ENCODE measurements at regions not wholly inside any gene's neighbourhood (a gene's known extent, or its start where the extent isn't known, plus 50 kb on each side); places are given as distances from the start of the nearest gene placed in this dataset.
A peak's percentile ranks its signal among the peaks of the same experiment; 100 is the strongest.

DNA sequence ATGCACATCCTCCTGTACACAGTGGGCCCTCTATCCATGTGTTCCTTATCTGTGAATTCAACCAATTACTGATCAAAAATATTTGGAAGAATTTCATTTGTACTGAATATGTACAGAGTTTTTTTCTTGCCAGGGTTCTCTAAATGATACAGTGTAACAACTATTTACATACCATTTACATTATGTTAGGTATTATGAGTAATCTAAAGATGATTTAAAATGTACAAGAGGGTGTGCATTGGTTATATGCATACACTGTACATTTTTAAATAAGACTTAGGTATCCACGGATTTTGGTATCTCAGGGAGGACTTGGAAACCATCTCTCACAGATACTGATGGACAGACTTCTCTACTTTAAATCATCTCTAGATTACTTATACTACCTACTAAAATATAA is 1333.9 kb downstream of the PCDH18 start:
- DNase-seq, result no peak

DNA sequence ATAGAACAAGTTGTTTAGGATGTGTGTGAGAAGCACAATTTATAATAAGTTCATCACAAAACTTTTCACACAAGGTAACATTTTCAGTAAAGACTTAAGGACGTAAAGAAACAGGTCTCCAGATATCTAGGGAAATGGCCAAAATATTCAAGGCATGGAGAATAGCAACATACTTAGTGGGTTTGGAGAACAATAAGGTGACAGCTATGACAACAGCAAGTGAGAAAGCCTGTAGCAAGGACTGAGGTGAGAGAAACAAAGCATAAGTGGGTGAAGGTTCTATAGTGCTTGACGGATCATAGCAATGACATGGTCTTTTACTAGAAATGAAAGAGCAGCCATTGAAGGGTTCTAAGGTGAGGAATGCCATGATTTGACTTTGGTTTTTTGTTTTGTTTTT is 1337.3 kb downstream of the PCDH18 start:
- DNase-seq, result no peak

DNA sequence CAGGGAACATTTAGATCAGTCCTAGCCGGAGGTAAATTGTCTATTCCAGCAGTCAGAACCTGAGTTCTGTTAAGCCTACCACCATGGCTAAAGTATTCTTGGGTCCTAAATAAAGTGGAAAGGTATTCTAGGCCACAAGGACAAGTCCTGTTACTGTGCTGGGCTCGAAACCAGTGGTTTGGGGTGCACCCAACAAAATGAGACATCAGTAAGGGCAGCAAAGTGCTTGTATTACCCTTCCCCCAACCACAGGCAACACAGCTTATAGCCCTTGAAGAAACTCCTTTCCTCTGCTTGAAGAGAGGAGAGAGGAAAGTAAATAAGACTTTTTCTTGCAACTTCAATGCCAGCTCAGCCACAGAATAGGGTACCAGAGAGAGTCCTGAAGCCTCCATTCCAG is 1345.6 kb downstream of the PCDH18 start:
- DNase-seq, result no peak

DNA sequence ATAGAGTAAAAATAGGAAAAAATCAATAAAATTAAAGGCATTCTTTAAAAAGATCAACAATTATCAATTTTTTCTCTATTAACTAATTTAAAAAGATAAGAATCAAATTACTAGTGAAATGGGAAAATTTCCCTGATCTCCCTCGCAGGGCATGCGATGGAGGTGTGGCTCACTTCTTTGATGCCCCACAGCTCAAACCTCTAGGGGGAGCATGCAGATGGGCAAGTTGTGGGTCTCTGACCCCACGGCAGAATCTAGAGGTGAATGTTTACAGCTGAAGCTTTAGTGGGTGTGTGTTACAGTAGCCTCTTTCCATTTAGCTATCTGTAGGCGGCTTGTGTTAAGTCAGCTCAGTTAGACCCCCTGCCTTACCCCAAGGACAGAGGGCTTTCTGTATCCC is 1348.8 kb downstream of the PCDH18 start:
- DNase-seq, result no peak

DNA sequence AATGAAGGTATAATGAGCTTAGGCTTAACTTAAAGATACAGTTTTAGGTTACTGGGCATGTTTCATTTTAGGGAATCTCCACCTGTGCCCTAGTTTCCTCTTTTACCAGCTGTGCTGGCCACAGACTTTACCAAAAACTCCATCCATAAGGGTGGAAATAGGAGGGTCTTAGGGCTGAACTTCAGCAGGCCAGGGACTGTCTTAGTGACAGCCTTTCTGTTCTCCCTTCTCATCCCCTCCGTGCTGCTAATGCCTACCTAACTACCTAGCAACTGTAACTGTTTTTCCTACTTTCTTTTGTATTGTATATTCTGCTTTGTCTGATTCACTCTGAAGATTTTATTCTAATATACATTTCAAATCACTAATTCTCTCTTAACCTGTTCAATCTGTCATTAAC is 1375.3 kb downstream of the PCDH18 start:
- no peak for DNase-seq

DNA sequence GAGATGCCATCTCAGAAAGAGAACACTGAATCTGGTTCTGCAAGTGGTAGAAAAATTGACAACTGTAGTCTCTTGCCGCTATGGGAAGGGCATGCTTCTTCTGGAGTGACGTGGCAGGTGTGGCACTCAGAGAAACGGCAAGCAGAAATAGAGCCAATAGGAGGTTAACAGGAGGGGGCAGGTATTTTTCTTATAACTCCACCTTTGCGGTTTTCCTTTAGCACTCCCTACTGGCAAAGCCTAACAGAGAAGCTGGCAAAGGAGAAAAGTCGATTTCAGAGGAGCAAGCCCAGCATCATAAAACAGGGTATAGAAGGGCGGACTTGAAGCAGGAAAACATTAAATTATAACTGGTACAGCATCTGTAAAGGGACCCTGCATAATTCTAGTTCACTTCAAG is 1382.2 kb downstream of the PCDH18 start:
- no peak for DNase-seq

DNA sequence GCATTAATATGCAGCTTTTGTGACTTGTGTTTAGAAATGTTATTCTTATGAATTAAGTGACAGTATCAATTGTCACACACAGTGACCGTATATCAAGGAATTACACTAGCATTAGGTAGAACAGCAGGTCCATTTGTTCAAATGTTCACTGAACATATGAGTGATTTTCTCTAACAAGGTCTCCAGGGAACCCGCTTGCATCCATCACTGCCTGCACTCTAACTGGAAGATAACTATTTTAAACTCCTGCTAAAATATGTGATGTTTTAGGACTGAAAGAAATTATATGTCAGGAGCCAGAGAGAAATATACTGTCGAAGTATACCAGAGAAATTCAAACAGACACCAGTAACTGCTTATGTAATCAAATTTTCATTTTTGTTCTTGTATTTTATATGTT is 1395.7 kb downstream of the PCDH18 start:
- no peak for DNase-seq

DNA sequence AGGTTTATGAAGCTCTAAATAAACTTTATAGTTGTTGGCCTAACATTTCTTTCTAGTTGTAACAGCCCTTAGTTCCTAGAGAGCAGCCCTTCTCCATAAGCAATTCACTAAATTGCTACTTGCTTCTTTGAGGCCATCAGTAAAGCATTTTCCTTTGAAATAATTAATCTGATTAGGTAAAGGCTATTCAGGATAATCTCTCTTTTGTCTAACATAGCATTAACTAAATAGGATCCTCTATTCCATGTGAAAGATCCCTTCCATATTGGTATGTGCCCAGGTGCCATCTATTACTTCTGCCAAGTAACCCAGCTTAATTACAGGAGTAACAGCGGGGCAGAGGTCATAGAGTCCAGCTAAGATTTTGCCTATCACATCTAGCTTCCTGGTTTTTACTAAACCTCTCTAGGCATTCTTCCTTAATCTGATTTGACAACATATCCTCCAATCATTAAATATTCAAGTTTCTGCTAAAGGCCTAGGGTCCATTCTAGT is 1408.0 kb downstream of the PCDH18 start:
- DNase-seq, result no peak

DNA sequence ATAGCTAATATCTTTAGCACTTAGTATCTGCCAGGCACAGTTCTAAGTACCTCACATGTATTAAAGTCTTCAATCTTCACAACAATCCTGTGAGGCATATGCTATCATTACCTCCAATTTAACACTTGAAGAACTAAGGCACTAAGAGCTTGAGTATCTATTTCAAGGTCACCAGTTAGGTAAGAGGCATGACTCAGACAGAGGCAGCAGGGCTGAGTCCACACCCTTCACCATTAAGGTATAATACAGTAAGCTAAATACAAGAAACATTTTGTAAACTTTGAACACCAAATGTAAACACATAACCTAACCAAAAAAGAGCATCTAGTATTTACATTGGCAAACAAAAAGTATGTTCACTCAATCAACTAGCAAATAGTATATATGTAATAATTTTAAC is 1410.9 kb downstream of the PCDH18 start:
- no peak for DNase-seq

DNA sequence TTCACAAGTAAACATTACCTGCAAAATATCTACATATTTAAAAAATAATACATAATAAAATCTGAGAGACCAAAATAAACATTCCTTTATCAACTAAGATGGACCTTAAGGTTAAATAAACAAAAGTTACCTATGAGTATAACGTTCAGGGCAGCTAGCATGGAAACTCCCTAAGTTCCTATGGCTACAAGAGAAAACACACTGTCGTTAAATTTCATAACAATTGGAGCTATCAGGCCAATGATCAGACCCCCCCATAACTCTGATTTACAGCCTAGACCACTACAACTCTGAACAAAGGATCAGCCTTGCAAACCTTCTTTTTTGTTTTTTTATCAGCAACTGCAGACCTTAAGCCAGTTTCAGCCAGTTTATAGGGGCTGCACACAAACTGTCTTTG is 1418.4 kb downstream of the PCDH18 start:
- DNase-seq, result no peak

DNA sequence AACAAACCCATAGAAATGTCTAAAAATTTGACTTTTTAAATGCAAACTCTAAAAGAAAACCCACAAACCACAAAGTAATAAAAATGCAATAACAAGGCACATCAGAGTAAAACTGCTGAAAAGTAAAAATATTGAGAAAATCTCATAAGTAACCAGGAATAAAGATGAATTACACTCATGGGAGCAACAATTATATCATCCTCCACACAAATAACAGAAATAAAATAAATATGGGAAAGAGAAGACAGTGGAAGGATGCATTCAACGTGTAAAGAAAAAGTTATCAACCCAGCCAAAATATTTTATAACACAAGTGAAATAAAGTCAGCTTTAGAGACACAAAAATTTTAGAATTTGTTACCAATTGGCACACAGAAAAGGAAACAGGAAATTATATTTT is 1420.2 kb downstream of the PCDH18 start:
- DNase-seq, result no peak

DNA sequence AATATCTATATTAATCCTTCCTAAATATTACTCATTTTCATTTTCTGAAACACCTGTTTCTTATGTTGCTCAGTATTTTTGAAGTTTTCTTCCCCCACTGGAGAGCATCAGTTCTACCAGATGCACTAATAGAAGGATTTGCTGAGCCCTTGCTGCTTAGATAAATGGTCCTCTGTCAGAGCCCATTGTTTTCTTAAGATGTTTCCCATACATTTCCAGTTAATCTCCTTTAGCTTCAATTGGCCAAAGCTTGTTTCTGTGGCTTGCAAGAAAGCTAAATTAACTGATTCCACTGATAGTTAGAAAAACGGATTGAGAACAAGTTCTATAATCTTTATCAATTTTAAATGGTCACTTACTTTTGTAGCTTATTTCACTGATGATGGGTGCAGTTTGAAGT is 1425.5 kb downstream of the PCDH18 start:
- DNase-seq, result no peak

DNA sequence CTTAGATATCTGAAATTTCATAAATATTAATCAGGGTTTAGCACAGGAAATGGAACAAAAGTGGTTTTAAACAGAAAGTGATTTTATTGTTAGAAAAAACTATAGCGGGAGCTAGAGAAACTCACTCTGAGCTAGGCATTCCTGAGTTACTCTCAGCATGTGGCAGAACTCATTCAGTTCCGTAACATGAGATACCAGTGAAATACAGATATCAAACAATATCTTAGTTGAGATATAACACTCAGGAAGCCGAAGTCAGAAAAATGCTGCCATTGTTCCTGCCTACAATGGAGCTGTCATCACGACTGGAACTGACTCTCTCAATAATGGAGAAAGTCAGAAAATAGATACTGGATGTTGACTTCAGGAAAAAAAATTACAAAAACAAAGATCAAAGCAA is 1428.7 kb downstream of the PCDH18 start:
- DNase-seq, result no peak

DNA sequence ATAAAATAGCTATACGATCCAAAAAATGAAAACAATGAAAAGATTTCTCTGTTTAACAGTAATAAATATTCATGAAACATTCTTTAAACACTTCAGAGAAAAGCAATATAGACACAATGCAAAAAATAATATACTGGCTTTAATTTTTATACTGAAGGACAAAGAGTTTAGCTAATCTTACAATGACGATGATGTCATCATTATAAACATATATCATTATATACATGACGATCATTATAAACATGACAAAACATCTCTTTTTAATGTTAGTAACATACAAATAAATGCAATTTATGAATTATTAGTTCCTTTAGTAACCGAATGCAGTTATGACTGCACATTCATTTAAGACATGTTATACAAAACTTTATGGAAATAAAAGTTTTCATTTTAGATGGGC is 1434.6 kb downstream of the PCDH18 start:
- DNase-seq, result no peak

DNA sequence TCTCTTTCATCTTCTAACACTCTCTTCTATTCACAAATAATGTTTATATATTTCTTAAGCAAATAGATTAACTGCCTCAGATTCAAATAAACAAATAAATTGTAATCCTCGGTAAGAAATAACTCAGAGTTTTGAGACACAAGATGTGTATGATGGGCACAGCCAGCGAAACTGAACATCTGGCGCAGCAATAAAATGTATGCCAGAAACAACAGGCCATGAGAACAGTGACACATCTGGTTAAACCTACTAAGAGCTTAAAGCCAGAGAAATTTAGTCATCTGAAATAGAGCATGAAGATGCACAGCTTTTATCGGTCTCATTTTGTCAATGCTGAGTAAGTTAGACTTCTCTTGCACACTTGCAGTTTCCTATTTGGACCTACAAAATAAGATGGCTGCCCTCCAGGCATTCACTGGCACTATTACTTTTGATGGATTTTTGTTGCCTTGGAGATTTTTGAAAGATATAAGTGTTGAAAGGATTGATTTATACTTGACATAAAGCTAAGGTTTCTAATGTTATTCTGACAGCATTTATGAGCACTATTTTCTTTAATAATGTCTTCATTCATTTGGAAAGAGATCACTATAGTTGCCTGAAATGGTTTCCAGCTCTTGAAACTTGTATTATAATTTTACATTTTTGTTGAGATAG is 1444.0 kb downstream of the PCDH18 start:
- no peak for DNase-seq

DNA sequence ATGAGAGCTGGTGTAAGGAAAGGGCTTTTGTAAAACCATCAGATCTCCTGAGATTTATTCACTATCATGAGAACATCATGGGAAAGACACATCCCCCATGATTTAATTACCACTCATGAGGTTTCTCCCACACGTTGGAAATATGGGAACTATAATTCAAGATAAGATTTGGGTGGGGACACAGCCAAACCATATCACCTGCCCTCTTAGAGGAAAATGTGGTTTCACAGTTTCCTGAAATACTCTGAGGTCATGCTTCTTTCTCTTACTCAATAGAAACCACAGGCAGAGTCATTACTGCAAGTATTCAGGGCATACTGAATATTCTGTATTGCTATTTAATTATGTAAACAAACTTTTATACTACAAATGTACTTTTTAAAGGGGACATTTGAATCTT is 1453.3 kb downstream of the PCDH18 start:
- DNase-seq, result no peak

DNA sequence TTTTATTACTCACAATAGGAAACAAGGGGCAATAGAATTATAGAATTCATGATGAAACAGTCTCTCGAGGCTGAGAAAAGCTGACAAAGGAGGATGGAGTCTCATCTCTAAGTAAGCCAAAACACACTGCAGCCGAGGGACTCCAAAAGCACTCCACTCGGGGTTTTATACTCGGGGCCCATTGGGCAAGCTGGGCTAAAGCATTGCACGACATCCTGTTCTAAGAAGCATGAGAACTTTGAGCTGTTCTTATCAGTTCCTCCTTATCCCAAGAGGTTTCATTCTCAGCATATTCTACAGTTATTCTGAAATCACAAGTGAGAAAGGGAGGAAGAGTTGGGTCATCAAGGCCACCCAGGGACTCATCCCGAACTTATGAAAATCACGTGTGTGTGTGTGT is 1475.5 kb downstream of the PCDH18 start:
- no peak for DNase-seq

DNA sequence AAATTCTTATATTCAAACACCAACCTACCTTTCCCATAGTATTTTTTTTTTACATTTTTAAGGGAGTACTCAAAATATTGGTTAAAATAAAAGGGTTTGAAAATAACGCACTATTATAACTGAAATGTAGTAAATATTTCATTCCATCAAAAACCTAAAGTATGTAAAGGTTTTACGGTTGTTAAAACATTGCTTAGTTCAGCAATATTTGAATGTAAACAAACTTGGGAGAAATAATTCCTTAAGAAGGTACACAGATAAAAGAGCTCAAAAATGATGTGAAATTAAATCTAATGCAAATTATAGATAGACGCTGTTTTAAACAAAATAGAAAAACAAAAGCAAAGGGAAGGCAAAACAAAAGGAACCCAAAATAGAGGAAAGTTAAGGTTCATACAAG is 1476.9 kb downstream of the PCDH18 start:
- no peak for DNase-seq

DNA sequence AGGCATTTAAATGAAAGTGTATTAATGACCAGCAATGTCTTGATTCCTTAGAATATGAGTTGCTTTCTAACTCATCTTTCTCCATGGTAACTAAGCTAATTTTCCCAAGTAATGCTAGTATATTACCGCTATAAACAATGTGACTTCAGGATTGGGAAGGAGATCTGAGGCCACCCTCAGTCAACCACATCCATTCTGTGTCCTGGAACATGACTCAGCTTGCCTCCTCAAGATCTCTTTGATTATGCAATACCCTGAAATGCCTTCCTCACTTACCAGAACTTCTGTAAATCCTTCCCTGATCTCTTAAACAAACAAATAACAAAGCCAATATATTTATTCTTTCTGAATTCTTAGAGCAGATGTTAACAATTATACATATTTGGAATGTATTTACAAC is 1495.5 kb downstream of the PCDH18 start:
- peak; percentile 3 to 29 (median 10) for DNase-seq

DNA sequence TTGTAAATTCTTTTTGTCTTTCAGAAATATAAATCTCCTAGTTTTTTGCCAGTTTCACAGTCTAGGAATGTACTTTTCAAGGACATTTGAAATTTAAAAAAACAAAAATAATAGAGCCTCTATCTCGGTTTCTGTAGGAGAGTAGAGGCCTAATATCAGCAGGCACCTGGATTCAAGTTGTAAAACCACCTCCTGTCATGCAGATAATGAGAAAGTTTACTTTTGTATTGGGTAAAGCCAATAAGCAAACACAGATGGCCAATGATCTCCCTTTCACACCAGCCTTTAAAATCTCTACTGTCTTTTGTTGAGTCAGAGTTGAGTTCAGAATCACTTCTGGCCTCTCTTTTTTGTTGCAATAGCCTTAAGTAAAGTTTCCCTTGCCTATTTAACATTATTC is 1499.9 kb downstream of the PCDH18 start:
- no peak for DNase-seq

DNA sequence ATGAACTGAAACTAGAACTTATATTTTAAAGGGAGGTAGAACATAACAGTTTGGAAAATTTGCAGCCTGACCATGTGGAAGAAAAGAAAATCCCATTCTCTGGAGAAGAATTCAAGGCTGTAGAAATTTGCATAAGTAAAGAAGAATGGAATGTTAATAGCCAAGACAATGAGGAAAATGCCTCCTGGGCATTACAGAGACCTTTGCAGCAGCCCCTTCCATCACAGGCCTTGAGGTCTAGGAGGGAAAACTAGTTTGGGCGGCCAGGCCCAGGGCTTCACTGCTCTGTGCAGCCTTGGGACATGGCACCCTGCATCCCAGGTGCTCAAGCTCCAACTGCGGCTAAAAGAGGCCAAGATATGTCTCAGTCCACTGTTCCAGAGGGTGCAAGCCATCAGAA is 1506.8 kb downstream of the PCDH18 start:
- DNase-seq, result no peak

DNA sequence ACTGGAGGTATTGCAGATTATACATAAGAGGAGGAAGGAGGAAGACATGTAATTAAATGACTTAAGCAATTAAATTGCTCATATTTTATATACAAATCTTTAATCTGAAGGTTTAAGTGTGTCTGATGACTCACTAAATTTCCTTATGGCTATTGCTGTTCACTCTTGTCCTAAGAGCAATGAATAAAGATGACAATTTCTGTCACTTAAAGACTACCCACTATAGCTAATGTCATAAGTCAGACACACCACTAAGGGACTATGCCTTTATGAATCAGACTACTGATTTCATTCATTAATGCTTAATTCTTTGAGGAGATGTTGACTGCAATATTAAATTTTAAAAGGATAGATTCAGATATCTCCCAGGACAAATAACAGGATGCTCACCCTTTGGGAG is 1514.7 kb downstream of the PCDH18 start:
- DNase-seq, result no peak

DNA sequence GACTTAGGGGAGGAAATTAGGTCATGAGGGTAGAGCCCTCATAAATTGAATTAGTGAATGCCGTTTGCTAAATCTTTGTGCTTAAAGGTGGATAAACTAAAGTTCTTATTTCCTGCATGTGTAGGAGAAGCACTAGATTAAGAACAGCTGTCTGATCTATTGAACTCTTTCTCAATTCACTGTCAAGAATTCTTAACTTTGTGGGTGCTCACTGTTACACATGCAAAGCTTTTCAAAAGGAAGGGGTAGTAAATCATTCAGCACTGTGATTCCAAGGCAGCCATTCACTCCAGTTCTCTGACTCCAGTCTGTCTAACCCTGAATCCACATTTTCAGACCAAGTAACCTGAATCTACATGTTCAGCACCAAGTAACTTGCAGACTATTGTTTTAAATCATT is 1520.1 kb downstream of the PCDH18 start:
- DNase-seq, result no peak

DNA sequence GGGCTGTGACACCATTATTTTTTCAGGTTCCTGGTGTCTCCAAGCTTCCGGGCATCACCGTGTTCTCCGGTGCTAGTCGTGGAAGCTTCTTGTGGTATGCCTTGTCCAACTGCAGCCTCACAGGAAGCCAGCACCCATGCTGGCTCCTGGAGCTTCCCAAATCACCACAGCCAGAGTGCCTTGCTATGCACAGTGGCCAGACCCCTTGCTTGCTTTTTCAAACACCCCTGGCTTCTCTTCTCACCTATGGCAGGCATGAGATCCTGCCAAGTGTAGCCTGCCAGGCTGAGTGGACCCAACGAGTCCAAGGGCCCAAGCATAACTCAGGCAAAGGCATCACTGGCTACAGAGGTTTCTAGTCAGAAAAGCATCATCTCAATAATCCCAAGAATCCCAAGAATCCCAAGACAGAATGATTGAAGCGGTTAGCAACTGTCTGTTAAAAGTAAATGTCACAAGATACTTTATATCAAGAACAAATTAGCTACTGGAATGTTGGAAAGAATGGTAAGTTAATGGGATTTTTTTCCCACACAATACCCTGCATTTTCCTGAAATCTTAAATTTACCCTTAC is 1522.9 kb downstream of the PCDH18 start:
- no peak for DNase-seq

DNA sequence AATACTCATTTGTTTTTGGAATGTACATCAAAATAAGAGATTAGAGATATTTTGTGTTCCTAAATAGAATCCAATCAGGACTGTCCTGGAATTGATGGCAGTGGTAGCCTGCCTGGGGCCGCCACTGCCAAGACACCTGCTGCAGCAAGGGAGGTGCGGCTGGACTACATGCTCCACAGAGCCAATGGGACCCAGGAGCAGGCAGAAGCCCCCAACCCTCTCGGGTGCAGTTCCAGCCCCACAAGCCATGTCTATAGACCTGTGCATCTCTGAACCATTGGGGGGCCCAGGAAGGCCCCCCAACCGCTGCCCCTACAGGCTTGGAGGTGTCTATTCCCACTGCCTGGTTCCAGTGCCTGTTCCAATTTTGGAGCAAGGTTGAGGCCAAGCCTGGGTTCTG is 1524.3 kb downstream of the PCDH18 start:
- DNase-seq, result no peak

Measured in suppressor macrophage treated with lipopolysaccharide for 1 hour (primary cell).